Choroid plexus epithelial cell (primary cell): ENCODE measurements at regions not wholly inside any gene's neighbourhood (a gene's known extent, or its start where the extent isn't known, plus 50 kb on each side); places are given as distances from the start of the nearest gene placed in this dataset.
A peak's percentile ranks its signal among the peaks of the same experiment; 100 is the strongest.

Source experiments
- DNase-seq: peaks from one replicate; pipeline ENCODE4 v3.0.0-alpha.2; 2010; ENCODE audit warnings: low read depth
- H3K4me3 ChIP-seq: 2 replicates; pipeline ENCODE4 v1.5.1; 2011; ENCODE audit warnings: low read depth, mild to moderate bottlenecking, control low read depth, low read length, moderate library complexity
- CTCF ChIP-seq: conservative IDR thresholded peaks from 2 replicates; pipeline ENCODE4 v1.5.1; 2011; ENCODE audit warnings: low read depth, mild to moderate bottlenecking, control low read depth, inconsistent platforms, low read length, moderate library complexity

- TF ChIP-seq CTCF, result no peak
These were observed 1063.2 kb upstream of the TENM4 start for GRCh38 chr11:80503990-80504389.

GRCh38 chr11:80502511-80502910 is 1061.7 kb upstream of the TENM4 start:
- DNase-seq, result no peak
- TF ChIP-seq CTCF, result no peak

More at GRCh38 chr11:80503990-80504389, 1063.2 kb upstream of the TENM4 start:
- no peak overlapping the region for H3K4me3 ChIP-seq
- no peak for DNase-seq

GRCh38 chr11:80495116-80495515 is 1054.3 kb upstream of the TENM4 start:
- no peak for DNase-seq
- no peak for TF ChIP-seq CTCF
- H3K4me3 ChIP-seq, result no peak overlapping the region

More at GRCh38 chr11:80502511-80502910, 1061.7 kb upstream of the TENM4 start:
- no peak overlapping the region for H3K4me3 ChIP-seq

GRCh38 chr11:80487952-80488351 is 1047.1 kb upstream of the TENM4 start:
- DNase-seq, result no peak
- TF ChIP-seq CTCF, result no peak
- no peak overlapping the region for H3K4me3 ChIP-seq

- H3K4me3 ChIP-seq, result no peak overlapping the region
- DNase-seq, result no peak
- TF ChIP-seq CTCF, result no peak
These were observed 1045.8 kb upstream of the TENM4 start for GRCh38 chr11:80486678-80487077.

- peak; percentile 1 for DNase-seq
- no peak overlapping the region for H3K4me3 ChIP-seq
- TF ChIP-seq CTCF, result no peak
These were observed 1036.3 kb upstream of the TENM4 start for GRCh38 chr11:80477178-80477577.

GRCh38 chr11:80473562-80473961 is 1032.7 kb upstream of the TENM4 start:
- no peak overlapping the region for H3K4me3 ChIP-seq
- DNase-seq, result no peak
- no peak for TF ChIP-seq CTCF
